Smooth muscle cell (in vitro differentiated cells): ENCODE measurements at regions not wholly inside any gene's neighbourhood (a gene's known extent, or its start where the extent isn't known, plus 50 kb on each side); places are given as distances from the start of the nearest gene placed in this dataset.

Experiments used
- DNase-seq: peaks from one replicate; lab custom pipeline; 2025; ENCODE audit not compliant: unreplicated experiment; lab: John Stamatoyannopoulos, UW
- H2AFZ ChIP-seq: fragments of 200-600 bp; sonication (generic); 2 replicates; pipeline ENCODE4 v1.6.0; 2016; ENCODE audit warnings: antibody characterized with exemption, low read depth, mild to moderate bottlenecking
- H3F3A ChIP-seq: fragments of 200-600 bp; sonication (generic); 2 replicates; pipeline ENCODE4 v1.6.0; 2017; ENCODE audit warnings: antibody characterized with exemption, low read depth
- H3K27ac ChIP-seq: fragments of 200-600 bp; sonication (generic); 2 replicates; pipeline ENCODE4 v1.5.1; 2016; ENCODE audit warnings: low read depth, mild to moderate bottlenecking
- H3K27me3 ChIP-seq: fragments of 200-600 bp; sonication (generic); 2 replicates; pipeline ENCODE4 v1.6.1; 2016; ENCODE audit warnings: low read depth, mild to moderate bottlenecking
- H3K36me3 ChIP-seq: fragments of 200-600 bp; sonication (generic); 2 replicates; pipeline ENCODE4 v1.5.1; 2016; ENCODE audit warnings: low read depth
- H3K4me1 ChIP-seq: fragments of 200-600 bp; sonication (generic); 2 replicates; pipeline ENCODE4 v1.5.1; 2016; ENCODE audit warnings: low read depth
- H3K4me2 ChIP-seq: fragments of 200-600 bp; sonication (generic); 2 replicates; pipeline ENCODE4 v1.6.0; 2016; ENCODE audit warnings: mild to moderate bottlenecking
- H3K4me3 ChIP-seq: fragments of 200-600 bp; sonication (generic); 2 replicates; pipeline ENCODE4 v1.5.1; 2016; ENCODE audit warnings: mild to moderate bottlenecking
- H3K79me2 ChIP-seq: fragments of 200-600 bp; sonication (generic); 2 replicates; pipeline ENCODE4 v1.6.0; 2016; ENCODE audit warnings: low read depth, mild to moderate bottlenecking
- H3K9ac ChIP-seq: fragments of 200-600 bp; sonication (generic); 2 replicates; pipeline ENCODE4 v1.6.0; 2016; ENCODE audit warnings: low read depth
- H3K9me3 ChIP-seq: fragments of 200-600 bp; sonication (generic); replicated peaks from 2 replicates; pipeline ENCODE4 v1.5.1; 2016; ENCODE audit warnings: low read depth
- H4K20me1 ChIP-seq: fragments of 200-600 bp; sonication (generic); 2 replicates; pipeline ENCODE4 v1.6.0; 2016; ENCODE audit warnings: low read depth
- CTCF ChIP-seq: fragments of 200-600 bp; sonication (generic); IDR thresholded peaks from 2 replicates; pipeline ENCODE4 v1.5.1; 2017; ENCODE audit warnings: borderline replicate concordance, mild to moderate bottlenecking, antibody characterized with exemption; ENCODE audit not compliant: insufficient read depth, poor library complexity, severe bottlenecking
- whole genome bisulfite sequencing: methylation state at CpG from one replicate; pipeline ENCODE4 v1.1.7; 2016; ENCODE audit warnings: low lambda C conversion rate; 5-methylcytosine and 5-hydroxymethylcytosine counted together

DNA sequence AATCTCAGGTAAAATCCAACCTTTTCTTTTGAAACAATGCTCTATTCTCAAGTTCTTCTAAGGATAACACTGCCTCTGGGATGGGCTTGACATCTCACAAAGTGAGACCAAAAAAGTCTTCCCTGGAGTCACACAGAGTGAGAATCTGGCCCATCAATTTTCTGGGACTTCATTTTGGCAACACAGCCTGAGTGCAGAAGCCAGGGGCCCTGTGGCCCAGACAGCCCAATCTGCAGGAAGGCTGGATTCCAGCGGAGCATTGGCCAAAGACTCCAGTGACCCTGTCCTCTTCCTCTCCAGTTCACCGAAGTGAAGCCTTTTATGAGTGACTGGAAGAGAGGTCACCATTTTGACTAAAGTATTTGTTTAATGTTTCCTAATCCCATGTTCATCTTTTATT, 105.1 kb downstream of the PLK2 start:
- Histone ChIP-seq H4K20me1 (no peaks in the 10 kb centered on the region), H3K27me3 (no peaks in the 10 kb centered on the region), H2AFZ (no peak overlapping the region), H3K4me1 (no peaks in the 10 kb centered on the region), H3K36me3 (no peaks in the 10 kb centered on the region), H3K4me3 (no peak overlapping the region), H3K9me3 (no peaks in the 10 kb centered on the region), H3F3A (peaks cover 7% of the 10 kb centered on the region), H3K27ac (no peak overlapping the region), H3K79me2 (no peaks in the 10 kb centered on the region), H3K4me2 (no peak overlapping the region), H3K9ac (no peak overlapping the region)
- no peak for TF ChIP-seq CTCF
- WGBS = 89% methylated on average over 2 of the region's 2 CpGs
- DNase-seq = no peak

DNA sequence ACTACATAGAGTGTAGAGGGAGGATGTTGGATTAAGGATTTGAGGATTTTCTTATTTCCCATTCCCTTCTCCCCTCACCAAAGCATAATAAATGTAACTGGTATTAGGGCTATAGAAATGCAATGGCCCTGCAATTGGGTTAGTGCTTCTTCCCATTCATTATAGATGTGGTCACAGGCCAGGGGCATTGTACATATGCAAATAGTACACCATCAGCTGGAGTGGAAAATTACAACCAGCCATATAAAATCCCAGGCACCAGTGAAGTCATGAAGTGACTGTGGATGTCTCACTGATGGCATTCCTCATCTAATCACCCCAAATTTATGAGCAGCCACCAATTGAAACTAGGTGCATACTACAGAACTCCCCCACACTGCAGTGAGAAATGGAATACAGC, 105.9 kb downstream of the PLK2 start:
- no peaks in the 10 kb centered on the region for H3K36me3 ChIP-seq
- H3K4me2 ChIP-seq = no peak overlapping the region
- no peak overlapping the region for H3K4me3 ChIP-seq
- no peak overlapping the region for H2AFZ ChIP-seq
- H3K9me3 ChIP-seq = no peaks in the 10 kb centered on the region
- DNase-seq = no peak
- H3K4me1 ChIP-seq = no peaks in the 10 kb centered on the region
- H3F3A ChIP-seq = peaks cover 7% of the 10 kb centered on the region
- no peak for TF ChIP-seq CTCF
- H3K27ac ChIP-seq = no peak overlapping the region
- no peaks in the 10 kb centered on the region for H4K20me1 ChIP-seq
- no peak overlapping the region for H3K9ac ChIP-seq
- no peaks in the 10 kb centered on the region for H3K27me3 ChIP-seq
- H3K79me2 ChIP-seq = no peaks in the 10 kb centered on the region

DNA sequence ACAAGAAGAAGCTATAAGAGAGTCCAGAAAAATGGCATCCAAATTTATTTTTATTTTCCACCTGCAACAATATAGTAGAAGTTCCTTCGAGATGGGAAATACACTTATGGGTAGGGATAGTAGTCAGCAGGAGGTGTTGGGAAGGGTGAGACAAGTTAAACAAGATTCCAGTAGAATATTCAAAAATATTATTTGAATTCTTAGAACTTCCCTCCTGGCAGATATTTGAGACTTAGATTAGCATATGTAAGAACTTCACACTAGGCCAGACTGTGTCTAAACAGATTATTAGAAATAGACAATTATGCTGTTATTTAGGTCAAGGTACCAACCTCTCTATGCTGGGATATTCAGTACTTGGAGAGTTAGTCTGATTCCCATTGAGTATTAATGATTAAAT, 108.7 kb downstream of the PLK2 start:
- TF ChIP-seq CTCF = no peak
- Histone ChIP-seq H3K4me2 (no peak overlapping the region), H3K27ac (no peak overlapping the region), H3F3A (peaks cover 3% of the 10 kb centered on the region), H3K4me1 (no peaks in the 10 kb centered on the region), H3K27me3 (no peaks in the 10 kb centered on the region), H2AFZ (no peak overlapping the region), H4K20me1 (no peaks in the 10 kb centered on the region), H3K9me3 (no peaks in the 10 kb centered on the region), H3K9ac (no peak overlapping the region), H3K36me3 (no peaks in the 10 kb centered on the region), H3K4me3 (no peak overlapping the region), H3K79me2 (no peaks in the 10 kb centered on the region)
- DNase-seq = no peak
- 50% methylated on average over 1 of the region's 1 CpG for WGBS

DNA sequence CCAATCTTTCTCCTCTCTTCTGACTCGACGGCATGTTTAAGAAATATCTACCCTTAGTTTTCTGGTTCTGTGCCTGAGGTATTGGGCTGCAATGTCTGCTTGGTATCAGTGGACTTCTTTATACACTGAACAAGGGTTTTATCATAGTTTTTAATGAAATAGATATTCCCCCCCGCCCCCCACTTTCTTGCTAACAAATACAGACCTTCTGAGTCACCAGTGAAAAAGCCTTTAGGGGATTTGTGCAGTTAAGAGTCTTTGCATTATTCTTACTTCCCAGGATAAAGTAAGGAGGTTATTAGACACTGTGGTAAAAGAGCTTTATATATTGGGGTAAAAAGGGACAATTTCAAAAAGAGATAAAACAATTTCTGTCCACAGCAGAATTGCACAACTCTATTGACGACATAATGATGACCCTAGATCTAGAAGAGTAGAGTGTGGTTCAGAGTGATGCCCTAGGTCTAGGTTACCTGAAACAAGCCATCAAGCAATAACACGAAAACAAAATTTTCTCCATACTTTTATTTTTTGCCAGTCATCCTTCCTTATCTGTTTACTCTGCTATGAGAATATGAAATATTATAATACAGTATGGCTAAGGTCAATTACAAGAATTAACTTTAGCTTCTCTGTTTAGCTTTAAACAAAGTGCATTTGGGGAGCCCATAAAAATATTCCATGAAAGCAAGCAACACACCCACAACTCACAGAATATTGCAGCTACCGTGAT, 110.7 kb downstream of the PLK2 start:
- peaks cover 3% of the 10 kb centered on the region for H3F3A ChIP-seq
- TF ChIP-seq CTCF = no peak
- no peaks in the 10 kb centered on the region for H3K27me3 ChIP-seq
- no peak overlapping the region for H3K27ac ChIP-seq
- H3K79me2 ChIP-seq = no peaks in the 10 kb centered on the region
- no peak for DNase-seq
- H3K9ac ChIP-seq = no peak overlapping the region
- H3K36me3 ChIP-seq = no peaks in the 10 kb centered on the region
- no peaks in the 10 kb centered on the region for H3K4me1 ChIP-seq
- H3K4me3 ChIP-seq = no peak overlapping the region
- no peaks in the 10 kb centered on the region for H3K9me3 ChIP-seq
- no peaks in the 10 kb centered on the region for H4K20me1 ChIP-seq
- no peak overlapping the region for H3K4me2 ChIP-seq
- H2AFZ ChIP-seq = no peak overlapping the region
- 77% methylated on average over 6 of the region's 6 CpGs for WGBS
